HepG2 (cell line): ENCODE measurements at regions not wholly inside any gene's neighbourhood (a gene's known extent, or its start where the extent isn't known, plus 50 kb on each side); places are given as distances from the start of the nearest gene placed in this dataset.

Experiments used
- ATAC-seq: fragments of 200-7000 bp; cut with Tn5 transposase; 3 replicates; pipeline ENCODE4 v1.9.1; 2020; ENCODE audit warnings: mild to moderate bottlenecking, moderate library complexity
- BruUV-seq: library from RNA; stranded (reverse); fragments of 400-500 nt; replicated peaks from 2 replicates; lab custom pipeline; 2021; lab: Mats Ljungman, UMichigan
- CTCF ChIA-PET: fragments of 300-600 bp; formaldehyde crosslinking; extraction: SDS; loops from one replicate; lab custom pipeline; 2021; ENCODE audit warnings: low total read pairs, inconsistent platforms, low intra/inter-chr PET ratio; lab: Yijun Ruan, JAX
- POLR2A ChIA-PET: fragments of 350-600 bp; sonication (Branson Sonifier 250); formaldehyde crosslinking; loops from one replicate; lab custom pipeline; 2020; ENCODE audit warnings: antibody characterized with exemption, inconsistent platforms; lab: Yijun Ruan, JAX
- DNase-seq: peaks from one replicate; pipeline ENCODE4 v3.0.0-alpha.2; 2015; ENCODE audit warnings: low spot score
- FAIRE-seq: peaks from 3 replicates; lab custom pipeline; 2011; peaks lifted over from hg19 to GRCh38; lab: Jason Lieb, UNC
- H2AFZ ChIP-seq: one replicate; pipeline ENCODE4 v1.6.1; 2011; ENCODE audit warnings: low read length, inconsistent platforms
- H3K27ac ChIP-seq: fragments of 300-600 bp; 3 replicates; pipeline ENCODE4 v1.8.0; 2011; ENCODE audit warnings: mixed run types, mild to moderate bottlenecking, mixed read lengths, low read length, inconsistent platforms; ENCODE audit not compliant: insufficient read depth; ENCODE audit errors: extremely low read length
- H3K27me3 ChIP-seq, 2 experiments: fragments of 200-600 bp in 1 of 2; 2 replicates in 1 of 2; 3 replicates in 1 of 2; pipeline versions ENCODE4 v1.6.0 to v1.8.0; 2011; ENCODE audit warnings: low read length in 2 of 2, mild to moderate bottlenecking in 2 of 2, moderate library complexity in 2 of 2, inconsistent platforms in 1 of 2; ENCODE audit not compliant: insufficient read depth in 2 of 2, control insufficient read depth in 1 of 2
- H3K36me3 ChIP-seq, 2 experiments: fragments of 200-600 bp in 1 of 2; replicated peaks in 1 of 2; 2 replicates in 1 of 2; 3 replicates in 1 of 2; pipeline versions ENCODE4 v1.5.1 to v1.8.0; 2011; ENCODE audit warnings: low read length in 2 of 2, inconsistent platforms in 1 of 2; ENCODE audit not compliant: insufficient read depth in 2 of 2, control insufficient read depth in 1 of 2
- H3K4me1 ChIP-seq: 2 replicates; pipeline ENCODE4 v1.5.1; 2012; ENCODE audit warnings: low read length, inconsistent platforms; ENCODE audit not compliant: insufficient read depth
- H3K4me2 ChIP-seq: 2 replicates; pipeline ENCODE4 v1.6.0; 2011; ENCODE audit warnings: low read depth, low read length, inconsistent platforms
- H3K4me3 ChIP-seq, 3 experiments: fragments of 200-600 bp in 1 of 3; sonication (generic), shearing (Covaris generic) in 1 of 3; replicated peaks in 1 of 3; 2 replicates each; pipeline ENCODE4 v1.5.1; 2011 to 2016; ENCODE audit warnings: low read length in 3 of 3, inconsistent platforms in 2 of 3, low read depth in 2 of 3, mild to moderate bottlenecking in 2 of 3, control low read depth in 1 of 3, mixed read lengths in 1 of 3; ENCODE audit not compliant: insufficient read depth in 1 of 3
- H3K79me2 ChIP-seq: one replicate; pipeline ENCODE4 v1.6.1; 2011; ENCODE audit warnings: low read length, inconsistent platforms; ENCODE audit not compliant: insufficient read depth
- H3K9ac ChIP-seq: 2 replicates; pipeline ENCODE4 v1.6.0; 2011; ENCODE audit warnings: mild to moderate bottlenecking, low read depth, low read length, inconsistent platforms; ENCODE audit not compliant: insufficient read depth
- H3K9me3 ChIP-seq: 2 replicates; pipeline ENCODE4 v1.5.1; 2012; ENCODE audit warnings: mild to moderate bottlenecking, low read length
- H4K20me1 ChIP-seq: 2 replicates; pipeline ENCODE4 v1.6.0; 2011; ENCODE audit warnings: inconsistent platforms, mild to moderate bottlenecking, low read length, moderate library complexity; ENCODE audit not compliant: insufficient read depth
- ATF2 ChIP-seq: sonication (generic); formaldehyde crosslinking; IDR thresholded peaks from 2 replicates; pipeline ENCODE4 v1.4.0; 2020; ENCODE audit warnings: missing genetic modification reagents
- BCL3 ChIP-seq: sonication (generic); formaldehyde crosslinking; IDR thresholded peaks from 2 replicates; pipeline ENCODE4 v1.5.1; 2020; ENCODE audit warnings: mild to moderate bottlenecking, missing genetic modification reagents, moderate library complexity
- CENPX ChIP-seq: sonication (generic); formaldehyde crosslinking; IDR thresholded peaks from 2 replicates; pipeline ENCODE4 v1.9.0; 2021; ENCODE audit warnings: mild to moderate bottlenecking, missing genetic modification reagents, moderate library complexity
- DNMT3B ChIP-seq: conservative IDR thresholded peaks from 2 replicates; pipeline ENCODE4 v1.6.1; 2016; ENCODE audit warnings: missing biosample characterization, control low read depth
- HNRNPUL1 ChIP-seq: fragments of 200-400 bp; formaldehyde crosslinking; IDR thresholded peaks from 2 replicates; pipeline ENCODE4 v1.6.1; 2017; ENCODE audit warnings: low read depth, mild to moderate bottlenecking, low read length, moderate library complexity
- KAT2B ChIP-seq: fragments of 150-350 bp; IDR thresholded peaks from 2 replicates; pipeline ENCODE4 v1.6.1; 2014; ENCODE audit warnings: low read depth, low read length, borderline replicate concordance
- MBD4 ChIP-seq: IDR thresholded peaks from 2 replicates; pipeline ENCODE4 v1.6.1; 2012; ENCODE audit warnings: low read length, inconsistent platforms, borderline replicate concordance
- PCBP1 ChIP-seq: fragments of 200-400 bp; formaldehyde crosslinking; IDR thresholded peaks from 2 replicates; pipeline ENCODE4 v1.6.1; 2017; ENCODE audit warnings: mild to moderate bottlenecking, low read depth, low read length, borderline replicate concordance
- RNF2 ChIP-seq: fragments of 450-650 bp; conservative IDR thresholded peaks from 2 replicates; pipeline ENCODE4 v1.6.1; 2016; ENCODE audit warnings: low read depth
- TBX3 ChIP-seq: fragments of 450-650 bp; IDR thresholded peaks from 2 replicates; pipeline ENCODE4 v1.6.1; 2017; ENCODE audit warnings: antibody characterized with exemption, mild to moderate bottlenecking, inconsistent platforms, borderline replicate concordance
- XRCC5 ChIP-seq: fragments of 200-400 bp; formaldehyde crosslinking; optimal IDR thresholded peaks from 2 replicates; pipeline ENCODE3; 2017; ENCODE audit warnings: mild to moderate bottlenecking, low read length
- ZNF160 ChIP-seq: sonication (generic); formaldehyde crosslinking; IDR thresholded peaks from 2 replicates; pipeline ENCODE4 v1.8.0; 2022; ENCODE audit warnings: mild to moderate bottlenecking, inconsistent platforms, missing genetic modification reagents
- ZNF276 ChIP-seq: sonication (generic); formaldehyde crosslinking; IDR thresholded peaks from 2 replicates; pipeline ENCODE4 v1.4.0; 2020; ENCODE audit warnings: mild to moderate bottlenecking, low read depth, missing genetic modification reagents
- ZNF737 ChIP-seq: sonication (generic); formaldehyde crosslinking; IDR thresholded peaks from 2 replicates; pipeline ENCODE4 v1.5.0; 2020; ENCODE audit warnings: missing genetic modification reagents, mild to moderate bottlenecking, borderline replicate concordance
- WGBS: methylation state at CpG from one replicate; pipeline ENCODE4 v1.1.6; 2017; ENCODE audit warnings: low lambda C conversion rate; 5-methylcytosine and 5-hydroxymethylcytosine counted together
- in situ Hi-C: cut with HindIII; loops from 2 replicates; pipeline ENCODE4 v1.10.0; 2017; ENCODE audit warnings: low pct_unique_long_range_greater_than_20kb; ENCODE audit not compliant: extremely low pct_ligation_motif_present
- intact Hi-C: fragments of 100-400 bp; cut with micrococcal nuclease; formaldehyde crosslinking; loops from one replicate; pipeline ENCODE4 v1.10.0; 2022; ENCODE audit not compliant: unreplicated experiment

- in situ Hi-C loops = no loop called here
- DNase-seq = no peak
- Histone ChIP-seq H4K20me1 (no peaks in the 10 kb centered on the region), H3K4me3 (no peak overlapping the region), H3K4me2 (no peak overlapping the region), H3K9ac (no peak overlapping the region), H3K4me1 (no peaks in the 10 kb centered on the region), H3K27me3 (no peaks in the 10 kb centered on the region), H3K36me3 (no peaks in the 10 kb centered on the region), H3K79me2 (no peaks in the 10 kb centered on the region), H3K27ac (no peak overlapping the region), H2AFZ (no peak overlapping the region), H3K9me3 (no peaks in the 10 kb centered on the region)
- no peak for FAIRE-seq
- CTCF ChIA-PET = no interaction called here
- POLR2A ChIA-PET = no interaction called here
- no peak for TF ChIP-seq ZNF276 (CRISPR knock-in tag)
- no peak for TF ChIP-seq HNRNPUL1
- TF ChIP-seq DNMT3B (CRISPR knock-in tag) = no peak
- TF ChIP-seq ATF2 = no peak
- TF ChIP-seq PCBP1 = no peak
- TF ChIP-seq KAT2B = no peak
- no peak for TF ChIP-seq CENPX (CRISPR knock-in tag)
- TF ChIP-seq ZNF160 (CRISPR knock-in tag) = no peak
- no peak for TF ChIP-seq RNF2
- no peak for TF ChIP-seq TBX3
- TF ChIP-seq MBD4 = no peak
- TF ChIP-seq ZNF737 = no peak
- no peak for TF ChIP-seq BCL3 (CRISPR knock-in tag)
- TF ChIP-seq XRCC5 = no peak
- intact Hi-C loops = no loop called here
- WGBS = 0% methylated on average over 1 of the region's 1 CpG
- no TSS peak for BruUV-seq
- no peak for ATAC-seq
Observed at GRCh38 chr7:118003476-118003875, 130.2 kb upstream of the CTTNBP2 start.
